Caco-2 (cell line): ENCODE measurements at regions not wholly inside any gene's neighbourhood (a gene's known extent, or its start where the extent isn't known, plus 50 kb on each side); places are given as distances from the start of the nearest gene placed in this dataset.

ENCODE experiments used
- BruUV-seq: library from RNA; stranded (reverse); fragments of 400-500 nt; replicated peaks from 2 replicates; lab custom pipeline; 2021; lab: Mats Ljungman, UMichigan
- CTCF ChIA-PET: fragments of 300-600 bp; sonication (Branson Sonifier 250); formaldehyde crosslinking; loops from one replicate; lab custom pipeline; 2022; ENCODE audit warnings: antibody characterized with exemption; lab: Charles Lee
- POLR2A ChIA-PET: fragments of 300-600 bp; sonication (Branson Sonifier 250); formaldehyde crosslinking; loops from one replicate; lab custom pipeline; 2022; ENCODE audit warnings: antibody characterized with exemption; lab: Charles Lee
- DNase-seq, 2 experiments: peaks; one replicate each; pipeline versions ENCODE4 v3.0.0 to v3.0.0-alpha.2; 2020 to 2022
- H3K27me3 ChIP-seq: replicated peaks from 2 replicates; pipeline ENCODE4 v1.6.0; 2011; ENCODE audit warnings: low read length; ENCODE audit not compliant: control insufficient read depth, insufficient read depth
- H3K36me3 ChIP-seq: 2 replicates; pipeline ENCODE4 v1.5.1; 2011; ENCODE audit warnings: low read length; ENCODE audit not compliant: control insufficient read depth, insufficient read depth
- H3K4me1 ChIP-seq: fragments of 250-450 bp; sonication (Bioruptor Pico); 2 replicates; pipeline ENCODE4 v1.5.1; 2020; ENCODE audit warnings: mild to moderate bottlenecking
- H3K4me3 ChIP-seq: 2 replicates; pipeline ENCODE4 v1.5.1; 2011; ENCODE audit warnings: low read depth, mild to moderate bottlenecking, control low read depth, low read length
- H3K9me3 ChIP-seq: fragments of 250-450 bp; sonication (Bioruptor Pico); 2 replicates; pipeline ENCODE4 v1.5.1; 2020; ENCODE audit warnings: mild to moderate bottlenecking, moderate library complexity
- H3K27ac Mint-ChIP-seq: one replicate; pipeline ENCODE4 v1.8.0; 2022; ENCODE audit warnings: mixed read lengths; ENCODE audit not compliant: unreplicated experiment
- H3K27me3 Mint-ChIP-seq: one replicate; pipeline ENCODE4 v1.8.0; 2022; ENCODE audit warnings: mixed read lengths; ENCODE audit not compliant: insufficient read depth, unreplicated experiment
- H3K36me3 Mint-ChIP-seq: one replicate; pipeline ENCODE4 v1.8.0; 2022; ENCODE audit warnings: mild to moderate bottlenecking, mixed read lengths; ENCODE audit not compliant: insufficient read depth, unreplicated experiment
- H3K4me1 Mint-ChIP-seq: one replicate; pipeline ENCODE4 v1.8.0; 2022; ENCODE audit warnings: low read depth, mixed read lengths; ENCODE audit not compliant: unreplicated experiment
- H3K4me3 Mint-ChIP-seq: one replicate; pipeline ENCODE4 v1.8.0; 2022; ENCODE audit warnings: mild to moderate bottlenecking, moderate library complexity, mixed read lengths; ENCODE audit not compliant: unreplicated experiment
- H3K9me3 Mint-ChIP-seq: one replicate; pipeline ENCODE4 v1.8.0; 2022; ENCODE audit warnings: mixed read lengths; ENCODE audit not compliant: unreplicated experiment
- intact Hi-C: fragments of 100-400 bp; cut with micrococcal nuclease; formaldehyde crosslinking; loops from one replicate; pipeline ENCODE4 v1.10.0; 2022; ENCODE audit not compliant: unreplicated experiment
- TF ChIP-seq, protein P1 (sequence below), 2 experiments: fragments of 200-600 bp in 1 of 2; IDR thresholded peaks; 1 replicate in 1 of 2; 2 replicates in 1 of 2; pipeline versions ENCODE4 v1.5.1 to v1.8.0; 2011 to 2022; ENCODE audit warnings: antibody characterized with exemption in 1 of 2, control low read depth in 1 of 2, inconsistent platforms in 1 of 2, low read depth in 1 of 2, low read length in 1 of 2, mild to moderate bottlenecking in 1 of 2, moderate library complexity in 1 of 2; ENCODE audit not compliant: insufficient read depth in 1 of 2, severe bottlenecking in 1 of 2, unreplicated experiment in 1 of 2

GRCh38 chrX:131801911-131802310 is 221.2 kb upstream of the STK26 start:
- H3K4me1 Mint-ChIP-seq = no peaks in the 10 kb centered on the region
- no peak for DNase-seq
- POLR2A ChIA-PET = no interaction called here
- no peak overlapping the region for H3K4me3 Mint-ChIP-seq
- no peaks in the 10 kb centered on the region for H3K36me3 Mint-ChIP-seq
- H3K36me3 ChIP-seq = no peaks in the 10 kb centered on the region
- no peaks in the 10 kb centered on the region for H3K9me3 ChIP-seq
- CTCF ChIA-PET = no interaction called here
- H3K27me3 Mint-ChIP-seq = no peaks in the 10 kb centered on the region
- TF ChIP-seq, protein P1, sequence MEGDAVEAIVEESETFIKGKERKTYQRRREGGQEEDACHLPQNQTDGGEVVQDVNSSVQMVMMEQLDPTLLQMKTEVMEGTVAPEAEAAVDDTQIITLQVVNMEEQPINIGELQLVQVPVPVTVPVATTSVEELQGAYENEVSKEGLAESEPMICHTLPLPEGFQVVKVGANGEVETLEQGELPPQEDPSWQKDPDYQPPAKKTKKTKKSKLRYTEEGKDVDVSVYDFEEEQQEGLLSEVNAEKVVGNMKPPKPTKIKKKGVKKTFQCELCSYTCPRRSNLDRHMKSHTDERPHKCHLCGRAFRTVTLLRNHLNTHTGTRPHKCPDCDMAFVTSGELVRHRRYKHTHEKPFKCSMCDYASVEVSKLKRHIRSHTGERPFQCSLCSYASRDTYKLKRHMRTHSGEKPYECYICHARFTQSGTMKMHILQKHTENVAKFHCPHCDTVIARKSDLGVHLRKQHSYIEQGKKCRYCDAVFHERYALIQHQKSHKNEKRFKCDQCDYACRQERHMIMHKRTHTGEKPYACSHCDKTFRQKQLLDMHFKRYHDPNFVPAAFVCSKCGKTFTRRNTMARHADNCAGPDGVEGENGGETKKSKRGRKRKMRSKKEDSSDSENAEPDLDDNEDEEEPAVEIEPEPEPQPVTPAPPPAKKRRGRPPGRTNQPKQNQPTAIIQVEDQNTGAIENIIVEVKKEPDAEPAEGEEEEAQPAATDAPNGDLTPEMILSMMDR (IDR thresholded peaks at IDR 0.05; ENCODE audit: insufficient read depth in 1 of 2, low read depth in 1 of 2, low read length in 1 of 2, severe bottlenecking in 1 of 2, unreplicated experiment in 1 of 2) = no peak
- H3K4me1 ChIP-seq = no peaks in the 10 kb centered on the region
- H3K9me3 Mint-ChIP-seq = no peaks in the 10 kb centered on the region
- H3K27ac Mint-ChIP-seq = no peak overlapping the region
- H3K27me3 ChIP-seq = no peaks in the 10 kb centered on the region
- BruUV-seq = no TSS peak
- no peak overlapping the region for H3K4me3 ChIP-seq
- intact Hi-C loops = no loop called here

DNA sequence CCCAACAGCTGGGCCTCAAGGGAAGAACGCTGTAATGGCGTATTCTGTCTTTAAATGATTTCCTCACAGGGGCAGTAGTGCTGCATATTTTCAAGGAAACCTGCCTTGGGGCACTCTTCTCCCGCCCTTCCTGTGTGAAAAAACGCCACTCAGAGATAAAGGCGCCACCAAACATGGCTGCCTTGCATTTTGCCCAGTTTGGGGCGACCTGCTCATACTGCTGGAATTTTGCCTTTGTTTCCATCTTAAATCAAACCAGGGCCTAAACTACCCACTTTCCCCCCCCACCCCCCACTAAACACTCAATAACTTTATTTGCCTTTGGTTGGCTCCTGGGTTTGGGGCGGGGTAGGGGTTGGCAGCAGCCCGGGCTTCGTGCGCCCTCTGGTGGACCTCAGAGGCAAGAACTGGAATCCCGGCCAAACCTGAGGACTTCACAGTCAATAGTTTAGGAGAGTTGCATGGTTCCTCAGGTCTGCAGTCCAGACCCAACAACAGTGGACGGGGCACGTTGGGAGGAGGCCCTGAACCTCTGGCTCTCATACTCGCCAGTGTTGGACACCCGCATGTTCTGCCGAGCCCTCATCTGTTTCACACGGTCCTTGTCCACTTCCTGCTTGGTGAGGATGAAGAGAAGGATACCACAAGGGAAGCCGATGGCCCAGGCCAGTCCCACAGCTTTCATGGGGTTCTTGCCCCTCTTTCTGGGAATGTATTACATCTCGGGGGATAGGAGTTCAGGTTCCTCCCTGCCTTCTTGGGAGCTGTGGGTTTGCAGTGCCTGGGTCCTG is 220.1 kb upstream of the STK26 start:
- Mint-ChIP-seq H3K4me3 (no peak overlapping the region), H3K27me3 (no peaks in the 10 kb centered on the region), H3K36me3 (no peaks in the 10 kb centered on the region), H3K9me3 (no peaks in the 10 kb centered on the region), H3K27ac (no peak overlapping the region), H3K4me1 (no peaks in the 10 kb centered on the region)
- ChIA-PET CTCF (no interaction called here), POLR2A (no interaction called here)
- Histone ChIP-seq H3K4me1 (no peaks in the 10 kb centered on the region), H3K36me3 (no peaks in the 10 kb centered on the region), H3K4me3 (no peak overlapping the region), H3K27me3 (no peaks in the 10 kb centered on the region), H3K9me3 (no peaks in the 10 kb centered on the region)
- BruUV-seq = no TSS peak
- peak in 1 of 2 experiments; percentile 7 for DNase-seq
- TF ChIP-seq, protein P1 (IDR thresholded peaks at IDR 0.05; ENCODE audit: insufficient read depth in 1 of 2, low read depth in 1 of 2, low read length in 1 of 2, severe bottlenecking in 1 of 2, unreplicated experiment in 1 of 2) = no peak
- intact Hi-C loops = no loop called here

GRCh38 chrX:131812847-131813825 is 210.0 kb upstream of the STK26 start:
- intact Hi-C loops = no loop called here
- CTCF ChIA-PET = no interaction called here
- Mint-ChIP-seq H3K4me3 (no peak overlapping the region), H3K4me1 (no peaks in the 10 kb centered on the region), H3K27me3 (no peaks in the 10 kb centered on the region), H3K27ac (no peak overlapping the region), H3K36me3 (peaks cover 7% of the 10 kb centered on the region), H3K9me3 (no peaks in the 10 kb centered on the region)
- DNase-seq = no peak
- POLR2A ChIA-PET = no interaction called here
- no peaks in the 10 kb centered on the region for H3K36me3 ChIP-seq
- no peaks in the 10 kb centered on the region for H3K27me3 ChIP-seq
- no peaks in the 10 kb centered on the region for H3K9me3 ChIP-seq
- TF ChIP-seq, protein P1 (IDR thresholded peaks at IDR 0.05; ENCODE audit: insufficient read depth in 1 of 2, low read depth in 1 of 2, low read length in 1 of 2, severe bottlenecking in 1 of 2, unreplicated experiment in 1 of 2) = no peak
- H3K4me3 ChIP-seq = no peak overlapping the region
- H3K4me1 ChIP-seq = no peaks in the 10 kb centered on the region
- no TSS peak for BruUV-seq
